Fibroblast of the aortic adventitia (primary cell): ENCODE measurements at regions not wholly inside any gene's neighbourhood (a gene's known extent, or its start where the extent isn't known, plus 50 kb on each side); places are given as distances from the start of the nearest gene placed in this dataset.
"Not testable (repeated sequence)": the region's sequence is repeated elsewhere in the genome, so short reads cannot be mapped to it uniquely, and the experiment has no call there.

Source experiments
- DNase-seq: peaks from one replicate; pipeline ENCODE4 v3.0.0-alpha.2; 2010; ENCODE audit warnings: low read depth
- H3K4me3 ChIP-seq: 2 replicates; pipeline ENCODE4 v1.5.1; 2011; ENCODE audit warnings: low read depth, mild to moderate bottlenecking, control low read depth, low read length, moderate library complexity
- TF ChIP-seq, protein P1 (sequence below): IDR thresholded peaks from 2 replicates; pipeline ENCODE4 v1.5.1; 2011; ENCODE audit warnings: mild to moderate bottlenecking, low read length, control low read depth, inconsistent platforms; ENCODE audit not compliant: insufficient read depth

GRCh38 chr13:80707000-80707983, 366.4 kb upstream of the SPRY2 start:
- DNase-seq = no peak
- TF ChIP-seq, protein P1, sequence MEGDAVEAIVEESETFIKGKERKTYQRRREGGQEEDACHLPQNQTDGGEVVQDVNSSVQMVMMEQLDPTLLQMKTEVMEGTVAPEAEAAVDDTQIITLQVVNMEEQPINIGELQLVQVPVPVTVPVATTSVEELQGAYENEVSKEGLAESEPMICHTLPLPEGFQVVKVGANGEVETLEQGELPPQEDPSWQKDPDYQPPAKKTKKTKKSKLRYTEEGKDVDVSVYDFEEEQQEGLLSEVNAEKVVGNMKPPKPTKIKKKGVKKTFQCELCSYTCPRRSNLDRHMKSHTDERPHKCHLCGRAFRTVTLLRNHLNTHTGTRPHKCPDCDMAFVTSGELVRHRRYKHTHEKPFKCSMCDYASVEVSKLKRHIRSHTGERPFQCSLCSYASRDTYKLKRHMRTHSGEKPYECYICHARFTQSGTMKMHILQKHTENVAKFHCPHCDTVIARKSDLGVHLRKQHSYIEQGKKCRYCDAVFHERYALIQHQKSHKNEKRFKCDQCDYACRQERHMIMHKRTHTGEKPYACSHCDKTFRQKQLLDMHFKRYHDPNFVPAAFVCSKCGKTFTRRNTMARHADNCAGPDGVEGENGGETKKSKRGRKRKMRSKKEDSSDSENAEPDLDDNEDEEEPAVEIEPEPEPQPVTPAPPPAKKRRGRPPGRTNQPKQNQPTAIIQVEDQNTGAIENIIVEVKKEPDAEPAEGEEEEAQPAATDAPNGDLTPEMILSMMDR = no peak
- H3K4me3 ChIP-seq = no peak overlapping the region

DNA sequence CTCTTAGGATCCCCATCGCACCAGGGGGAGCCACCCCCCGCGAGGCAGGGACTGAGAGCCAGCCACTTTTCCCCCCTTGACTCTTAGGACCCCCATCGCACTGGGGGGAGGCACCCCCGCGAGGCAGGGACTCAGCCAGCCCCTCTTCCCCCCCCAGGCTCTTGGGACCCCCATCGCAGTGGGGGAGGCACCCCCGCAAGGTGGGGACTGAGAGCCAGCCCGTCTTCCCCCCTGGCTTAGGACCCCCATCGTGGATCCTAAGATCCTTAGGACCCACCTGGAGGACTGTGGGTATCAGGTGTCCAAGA, 365.2 kb upstream of the SPRY2 start:
- DNase-seq = no peak
- TF ChIP-seq, protein P1 = no peak
- H3K4me3 ChIP-seq = no peak overlapping the region

GRCh38 chr13:80705371-80706163, 364.6 kb upstream of the SPRY2 start:
- TF ChIP-seq, protein P1 = no peak
- no peak for DNase-seq
- H3K4me3 ChIP-seq = no peak overlapping the region

- TF ChIP-seq, protein P1 = no peak
- DNase-seq = no peak
- H3K4me3 ChIP-seq = no peak overlapping the region
Measured at GRCh38 chr13:80704369-80704768, 363.4 kb upstream of the SPRY2 start.

DNA sequence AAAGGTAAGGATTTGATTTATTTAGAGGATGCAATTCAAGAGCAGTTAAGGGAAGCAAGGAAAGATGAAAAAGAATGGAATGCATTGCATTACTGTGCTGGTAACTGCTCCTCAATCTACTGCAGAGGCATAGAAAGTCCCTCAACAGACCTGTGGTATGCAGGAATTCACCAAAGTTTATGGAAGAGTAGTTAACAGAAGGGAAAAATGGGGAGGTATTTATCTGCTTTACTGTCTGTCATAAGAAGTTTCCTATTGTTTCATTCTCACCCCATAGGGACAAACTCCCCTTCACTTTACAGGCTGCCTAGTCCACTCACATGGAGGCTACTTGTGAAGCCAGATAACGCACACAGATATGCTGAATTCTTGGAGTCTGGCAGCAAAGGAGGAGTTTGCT, 354.9 kb upstream of the SPRY2 start:
- H3K4me3 ChIP-seq = no peak overlapping the region
- no peak for DNase-seq
- TF ChIP-seq, protein P1 = no peak

DNA sequence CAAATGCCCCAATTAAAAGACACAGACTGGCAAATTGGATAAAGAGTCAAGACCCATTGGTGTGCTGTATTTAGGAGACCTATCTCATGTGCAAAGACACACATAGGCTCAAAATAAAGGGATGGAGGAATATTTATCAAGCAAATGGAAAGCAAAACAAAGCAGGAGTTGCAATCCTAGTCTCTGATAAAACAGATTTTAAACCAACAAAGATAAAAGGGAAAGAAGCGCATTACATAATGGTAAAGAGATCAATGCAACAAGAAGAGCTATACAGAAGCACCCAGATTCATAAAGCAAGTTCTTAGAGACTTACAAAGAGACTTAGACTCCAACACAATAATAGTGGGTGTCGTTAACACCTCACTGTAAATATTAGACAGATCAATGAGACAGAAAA, 350.9 kb upstream of the SPRY2 start:
- not testable (repeated sequence) for DNase-seq, H3K4me3 ChIP-seq

DNA sequence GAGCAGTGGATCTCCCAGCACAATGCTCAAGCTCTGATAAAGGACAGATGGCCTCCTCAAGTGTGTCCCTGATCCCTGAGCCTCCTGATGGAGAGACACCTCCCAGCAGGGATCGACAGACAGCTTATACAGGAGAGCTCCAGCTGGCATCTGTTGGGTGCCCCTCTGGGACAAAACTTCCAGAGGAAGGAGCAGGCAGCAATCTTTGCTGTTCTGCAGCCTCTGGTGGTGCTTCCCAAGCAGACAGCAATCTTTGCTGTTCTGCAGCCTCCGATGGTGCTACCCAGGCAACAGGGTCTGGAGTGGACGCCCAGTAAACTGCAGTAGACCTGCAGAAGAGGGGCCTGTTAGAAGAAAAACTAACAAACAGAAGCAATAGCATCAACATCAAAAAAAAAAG, 349.3 kb upstream of the SPRY2 start:
- TF ChIP-seq, protein P1 = no peak
- no peak overlapping the region for H3K4me3 ChIP-seq
- DNase-seq = no peak
